ENCODE measurements at regions not wholly inside any gene's neighbourhood (a gene's known extent, or its start where the extent isn't known, plus 50 kb on each side); places are given as distances from the start of the nearest gene placed in this dataset.

GRCh38 chrX:39873117-39873516 is 224.6 kb downstream of the BCOR start:
- no peak for DNase-seq

DNA sequence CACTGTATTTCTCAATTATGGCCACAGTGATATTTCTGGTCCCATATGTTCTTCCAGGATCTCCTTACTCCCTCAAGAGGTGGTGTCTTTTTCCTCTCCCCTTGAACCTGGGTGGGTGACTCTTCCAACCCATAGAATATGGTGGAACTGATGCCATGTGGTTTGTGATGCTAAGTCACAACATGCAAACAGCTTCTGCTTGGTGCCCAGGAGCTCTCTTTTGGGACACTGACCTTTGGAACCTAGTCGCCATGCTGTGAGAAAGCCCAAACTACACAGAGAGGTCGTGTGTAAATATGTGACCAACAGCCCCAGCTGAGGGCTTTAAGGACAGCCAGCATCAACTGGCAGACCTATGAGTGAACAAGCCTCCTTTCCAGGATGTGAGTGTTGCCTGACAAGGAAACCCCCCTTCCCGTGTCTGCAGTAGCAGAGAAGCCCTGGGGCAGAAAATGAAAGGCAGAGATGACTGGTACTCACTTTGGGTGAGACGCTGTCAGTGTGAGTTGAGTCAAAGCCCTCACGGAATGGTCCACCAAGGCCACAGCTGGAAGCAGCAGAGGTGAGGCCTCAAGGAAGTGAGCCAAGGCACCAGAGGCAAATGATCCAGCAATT is 223.4 kb downstream of the BCOR start:
- no peak for DNase-seq

- DNase-seq, result peak; percentile 30
Observed at GRCh38 chrX:39875834-39876628, 221.7 kb downstream of the BCOR start.

DNA sequence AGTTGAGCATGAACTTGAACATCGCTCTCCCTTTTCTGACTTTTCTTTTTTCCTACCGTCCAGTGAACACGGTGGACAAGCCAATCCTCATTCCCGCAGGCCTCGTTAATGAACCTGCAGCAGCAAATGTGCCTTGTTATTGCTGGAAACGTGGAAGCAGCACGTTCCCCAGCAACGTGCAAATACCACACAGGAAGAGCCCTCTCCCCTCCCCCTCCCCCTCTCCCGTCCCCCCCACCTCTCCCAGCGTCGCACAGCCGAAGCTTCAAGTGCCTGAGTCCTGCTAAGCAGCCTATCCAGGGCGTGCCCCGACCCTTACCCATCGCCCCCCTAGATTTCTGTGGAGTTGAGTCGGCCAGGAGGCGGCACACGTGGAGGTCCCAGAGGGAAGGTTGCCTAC is 219.9 kb downstream of the BCOR start:
- DNase-seq, result no peak

DNA sequence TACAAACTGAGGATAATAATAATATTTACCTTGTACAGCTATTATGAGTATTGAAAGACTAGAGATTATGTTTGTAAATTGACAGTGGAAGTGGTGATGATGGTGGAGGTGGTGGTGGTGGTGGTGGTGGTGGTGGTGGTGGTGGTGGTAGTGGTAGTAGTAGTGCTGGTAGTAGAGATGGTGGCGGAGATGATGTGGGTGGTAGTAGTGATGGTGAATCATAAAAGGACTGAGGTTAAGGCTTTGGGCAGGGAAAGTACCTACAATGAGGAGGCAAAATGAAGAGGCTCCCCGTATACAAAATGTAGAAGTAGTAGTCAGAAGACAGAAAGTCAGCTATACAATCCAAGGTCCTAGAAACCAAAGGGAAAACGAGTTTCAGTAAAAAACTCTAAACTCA is 214.1 kb downstream of the BCOR start:
- no peak for DNase-seq

- DNase-seq, result no peak
Observed at GRCh38 chrX:39886282-39886681, 211.5 kb downstream of the BCOR start.

- peak; percentile 8 for DNase-seq
Observed at GRCh38 chrX:39888730-39889129, 209.0 kb downstream of the BCOR start.

- no peak for DNase-seq
Observed at GRCh38 chrX:39889704-39890103, 208.1 kb downstream of the BCOR start.

- DNase-seq, result no peak
Observed at GRCh38 chrX:39890807-39891206, 207.0 kb downstream of the BCOR start.

DNA sequence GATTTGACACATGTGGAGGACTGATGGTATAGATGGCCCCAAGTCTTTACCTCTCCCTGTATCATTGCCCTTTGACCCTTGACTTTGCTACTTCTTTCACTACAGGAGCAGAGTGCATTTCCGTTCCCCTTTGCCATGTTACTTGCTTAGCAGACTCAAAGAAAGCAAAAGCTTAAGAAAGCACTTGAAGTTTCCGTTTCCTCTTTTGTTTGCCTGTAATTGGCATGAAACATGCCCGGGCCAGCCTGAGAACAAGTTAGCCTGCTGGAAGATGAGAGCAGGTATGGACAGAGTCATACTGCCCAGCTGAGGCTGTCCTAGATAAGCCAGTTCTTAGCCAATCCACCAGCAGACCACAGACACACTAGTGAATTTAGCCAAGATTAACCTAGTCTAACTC is 206.0 kb downstream of the BCOR start:
- no peak for DNase-seq

DNA sequence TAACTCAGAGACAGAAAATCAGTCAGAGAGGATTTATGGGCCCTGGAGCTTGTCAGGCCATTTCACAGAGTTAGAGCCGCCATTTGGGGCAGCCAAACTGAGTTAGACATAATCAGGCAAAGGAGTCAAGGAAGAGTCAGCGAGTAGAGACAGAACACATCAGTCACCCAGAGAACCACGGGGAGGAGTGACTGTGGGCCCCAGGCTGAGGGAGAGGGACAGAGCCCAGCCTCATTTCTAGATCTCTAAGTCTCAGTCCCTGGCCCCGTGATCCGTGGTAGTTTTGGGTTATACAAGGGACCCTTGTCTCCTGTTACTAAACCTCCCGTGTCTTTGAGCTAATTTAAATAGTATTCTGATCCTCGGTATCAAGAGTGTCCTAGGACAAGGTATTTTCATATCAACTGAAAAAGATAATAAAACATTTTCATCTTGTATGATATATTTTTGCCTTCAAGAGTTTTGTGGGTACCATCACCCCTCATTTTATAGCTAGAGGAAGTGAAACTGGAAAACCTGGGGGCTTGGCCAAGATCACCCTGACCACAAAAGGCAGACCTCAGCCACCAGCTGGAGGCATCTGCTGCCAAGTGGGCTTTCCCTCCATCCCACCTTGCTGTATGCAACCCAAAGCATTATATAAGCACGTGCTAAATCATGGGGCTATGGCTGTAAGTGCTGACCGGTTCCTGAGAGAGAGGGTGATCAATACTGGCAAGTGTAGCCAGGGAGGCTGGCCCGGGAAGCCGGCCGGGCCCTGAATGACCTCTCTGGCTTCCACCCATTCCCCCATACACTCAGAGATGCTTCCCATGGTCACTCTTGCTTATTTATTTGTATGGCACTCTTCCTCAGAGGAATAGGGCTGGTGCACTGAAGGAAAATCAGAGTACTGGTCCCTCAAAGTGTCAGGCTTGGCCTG is 204.1 kb downstream of the BCOR start:
- no peak for DNase-seq

GRCh38 chrX:39894683-39895082 is 203.1 kb downstream of the BCOR start:
- DNase-seq, result peak; percentile 34

- DNase-seq, result no peak
Observed at GRCh38 chrX:39895218-39896110, 202.3 kb downstream of the BCOR start.

DNA sequence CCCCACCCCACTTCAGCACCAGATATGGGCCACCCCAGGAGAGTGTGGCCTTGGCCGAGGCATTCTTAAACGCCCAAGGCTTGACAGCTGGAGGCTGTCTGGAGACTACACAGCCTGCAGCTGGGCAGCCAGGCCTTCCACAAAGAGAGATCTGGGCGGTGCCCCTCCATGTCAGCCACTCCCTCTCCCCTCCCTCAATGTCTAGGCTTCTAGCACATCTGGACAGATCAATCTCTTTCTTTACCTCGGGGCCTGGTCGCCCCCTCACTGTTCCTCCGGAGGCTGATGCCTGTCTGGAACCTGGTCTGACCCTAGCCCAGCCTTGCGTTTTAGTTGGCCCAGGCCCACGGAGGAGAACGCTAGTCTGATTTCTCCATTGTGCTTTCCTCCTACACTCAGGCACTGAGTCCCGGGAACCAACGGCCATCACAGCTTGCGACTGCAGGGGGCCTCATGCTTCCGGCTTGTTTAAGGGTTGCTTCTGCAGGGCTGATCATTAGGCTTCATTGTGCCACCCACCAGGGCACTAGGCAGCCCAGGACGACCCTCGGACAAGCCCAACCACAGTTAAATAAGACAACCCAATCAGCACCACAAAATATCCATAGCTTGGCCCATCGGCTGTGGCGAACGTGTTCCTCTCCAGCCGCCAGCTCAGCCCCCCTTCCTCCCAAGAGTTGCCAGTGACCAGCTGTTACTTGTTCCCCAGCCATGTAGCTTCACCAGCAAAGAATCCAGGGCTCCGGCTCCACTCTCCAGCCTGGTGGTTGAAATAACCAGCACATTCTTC is 200.6 kb downstream of the BCOR start:
- DNase-seq, result peak; percentile 20

GRCh38 chrX:39897741-39898097 is 200.0 kb downstream of the BCOR start:
- no peak for DNase-seq

DNA sequence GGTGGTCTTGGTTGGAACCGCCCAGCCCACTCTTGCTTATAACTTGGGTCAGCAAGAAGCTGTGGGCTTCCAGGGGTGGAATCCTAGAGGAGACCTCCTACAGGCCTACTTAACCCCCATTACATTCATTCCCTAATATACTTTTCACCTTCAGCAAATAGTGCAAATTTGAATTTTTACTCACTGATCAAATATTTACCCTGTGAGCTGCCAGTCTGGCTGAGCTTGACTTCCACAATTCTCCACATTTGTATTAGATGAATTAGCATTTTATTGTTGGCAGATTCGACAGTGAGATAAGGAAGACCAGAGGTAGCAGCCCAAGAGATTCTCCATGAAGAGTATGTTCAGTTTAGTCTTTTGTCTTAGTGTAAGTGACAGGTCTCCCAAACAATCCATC is 199.6 kb downstream of the BCOR start:
- no peak for DNase-seq

- no peak for DNase-seq
Observed at GRCh38 chrX:39899059-39899458, 198.7 kb downstream of the BCOR start.

- peak; percentile 2 for DNase-seq
Observed at GRCh38 chrX:39899856-39900776, 197.6 kb downstream of the BCOR start.

- no peak for DNase-seq
Observed at GRCh38 chrX:39900777-39901170, 197.0 kb downstream of the BCOR start.

DNA sequence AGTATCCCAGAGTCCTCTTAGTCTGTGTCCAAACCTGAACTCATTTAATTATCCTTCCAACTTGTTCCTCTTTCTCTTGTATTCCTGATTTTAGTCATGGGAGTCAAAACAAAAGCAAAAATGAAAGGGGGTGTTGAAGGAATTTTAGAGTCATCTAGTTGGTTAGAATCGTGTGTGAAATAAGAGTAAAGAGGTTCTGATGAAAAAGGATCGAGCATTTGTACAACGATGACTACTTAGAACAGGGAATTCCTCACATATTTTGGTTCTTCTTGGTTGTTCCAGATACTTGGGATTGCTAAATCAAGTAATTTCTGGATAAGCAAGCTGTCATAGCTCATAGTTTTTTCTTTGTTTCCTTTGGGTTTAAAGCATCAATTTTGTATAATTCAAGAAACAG is 194.4 kb downstream of the BCOR start:
- no peak for DNase-seq

DNA sequence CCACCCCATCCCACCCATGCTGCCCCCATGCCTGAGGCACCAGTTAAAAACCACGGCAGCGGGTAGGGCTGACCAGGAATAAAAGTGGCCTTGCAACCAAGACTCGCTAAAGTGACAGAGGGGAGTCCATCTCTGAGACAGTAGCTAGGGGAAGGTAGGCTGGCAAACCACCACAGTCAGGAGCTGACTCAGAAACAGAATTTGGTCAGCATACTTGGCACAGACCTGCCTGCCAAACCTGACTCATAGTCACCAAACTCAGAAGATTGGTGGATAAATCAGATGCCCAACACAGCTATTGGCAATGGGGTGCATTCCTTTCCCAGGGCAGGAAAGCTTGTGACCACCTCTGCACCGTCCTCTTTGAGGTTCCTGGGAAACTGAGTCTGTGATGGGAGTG is 193.8 kb downstream of the BCOR start:
- DNase-seq, result no peak

Measured in NCI-H524 treated with DMSO at 0.1 percent for 48 hours (cell line).